Endodermal cell (in vitro differentiated cells): ENCODE measurements at regions not wholly inside any gene's neighbourhood (a gene's known extent, or its start where the extent isn't known, plus 50 kb on each side); places are given as distances from the start of the nearest gene placed in this dataset.

Experiments
- DNase-seq: peaks from one replicate; pipeline ENCODE4 v3.0.0-alpha.2; 2017
- H3K27ac ChIP-seq: 2 replicates; pipeline ENCODE4 v1.5.1; 2013; ENCODE audit warnings: mild to moderate bottlenecking, low read depth, low read length, moderate library complexity
- H3K27me3 ChIP-seq: 2 replicates; pipeline ENCODE4 v1.6.1; 2013; ENCODE audit warnings: mild to moderate bottlenecking, low read length, moderate library complexity; ENCODE audit not compliant: insufficient read depth, control insufficient read depth, poor library complexity, severe bottlenecking
- H3K36me3 ChIP-seq: 2 replicates; pipeline ENCODE4 v1.7.0; 2013; ENCODE audit warnings: mild to moderate bottlenecking, low read length, moderate library complexity; ENCODE audit not compliant: control insufficient read depth, insufficient read depth
- H3K4me1 ChIP-seq: one replicate; pipeline ENCODE4 v1.7.0; 2013; ENCODE audit warnings: low read length; ENCODE audit not compliant: control insufficient read depth, insufficient read depth
- H3K4me3 ChIP-seq: 2 replicates; pipeline ENCODE4 v1.5.1; 2013; ENCODE audit warnings: mild to moderate bottlenecking, low read length, moderate library complexity
- H3K9ac ChIP-seq: 2 replicates; pipeline ENCODE4 v1.6.1; 2013; ENCODE audit warnings: mild to moderate bottlenecking, low read length, moderate library complexity; ENCODE audit not compliant: poor library complexity, severe bottlenecking; ENCODE audit errors: extremely low read depth
- H3K9me3 ChIP-seq: 2 replicates; pipeline ENCODE4 v1.6.1; 2013; ENCODE audit warnings: mild to moderate bottlenecking, low read length, moderate library complexity; ENCODE audit not compliant: control insufficient read depth
- H3K27ac Mint-ChIP-seq: 2 replicates; pipeline ENCODE4 v1.8.0; 2020; ENCODE audit warnings: mixed read lengths
- H3K27me3 Mint-ChIP-seq: 2 replicates; pipeline ENCODE4 v1.8.0; 2021; ENCODE audit warnings: mild to moderate bottlenecking, mixed read lengths; ENCODE audit not compliant: insufficient read depth
- H3K36me3 Mint-ChIP-seq: 2 replicates; pipeline ENCODE4 v1.8.0; 2020; ENCODE audit warnings: low read depth, mixed read lengths
- H3K4me1 Mint-ChIP-seq: 2 replicates; pipeline ENCODE4 v1.8.0; 2020; ENCODE audit warnings: mixed read lengths
- H3K4me3 Mint-ChIP-seq: 2 replicates; pipeline ENCODE4 v1.8.0; 2020; ENCODE audit warnings: mild to moderate bottlenecking, moderate library complexity, mixed read lengths
- H3K9me3 Mint-ChIP-seq: 2 replicates; pipeline ENCODE4 v1.8.0; 2020; ENCODE audit warnings: mild to moderate bottlenecking, mixed read lengths
- CTCF ChIP-seq: fragments of 200-600 bp; sonication (generic); conservative IDR thresholded peaks from 2 replicates; pipeline ENCODE4 v1.5.0; 2021; ENCODE audit warnings: antibody characterized with exemption, mild to moderate bottlenecking
- WGBS, 2 experiments: methylation state at CpG; one replicate each; pipeline versions ENCODE4 v1.1.5 to v1.1.7; 2013; ENCODE audit warnings: missing lambda C conversion rate in 2 of 2, mixed read lengths in 1 of 2; ENCODE audit not compliant: insufficient coverage in 1 of 2, insufficient read length in 1 of 2; 5-methylcytosine and 5-hydroxymethylcytosine counted together

GRCh38 chr15:96406291-96406690, 75.8 kb downstream of the NR2F2 start:
- H3K4me3 Mint-ChIP-seq, result no peak overlapping the region
- H3K4me1 ChIP-seq, result peaks cover 3% of the 10 kb centered on the region
- no peaks in the 10 kb centered on the region for H3K9me3 Mint-ChIP-seq
- no peak for DNase-seq
- no peaks in the 10 kb centered on the region for H3K9me3 ChIP-seq
- no peak overlapping the region for H3K27ac ChIP-seq
- TF ChIP-seq CTCF, result no peak
- peaks cover 99% of the 10 kb centered on the region for H3K27me3 ChIP-seq
- H3K36me3 Mint-ChIP-seq, result no peaks in the 10 kb centered on the region
- H3K9ac ChIP-seq, result no peak overlapping the region
- peaks cover 98% of the 10 kb centered on the region for H3K27me3 Mint-ChIP-seq
- WGBS, 2 experiments, result 86 to 98% methylated on average over 2 of the region's 3 CpGs
- no peaks in the 10 kb centered on the region for H3K36me3 ChIP-seq
- no peak overlapping the region for H3K4me3 ChIP-seq
- H3K4me1 Mint-ChIP-seq, result peaks cover 4% of the 10 kb centered on the region
- H3K27ac Mint-ChIP-seq, result no peak overlapping the region

GRCh38 chr15:96406701-96407100, 76.2 kb downstream of the NR2F2 start:
- TF ChIP-seq CTCF, result no peak
- 64 to 70% methylated on average over 2 to 7 of the region's 7 CpGs for WGBS, 2 experiments
- no peak overlapping the region for H3K4me3 Mint-ChIP-seq
- Histone ChIP-seq H3K4me3 (no peak overlapping the region), H3K36me3 (no peaks in the 10 kb centered on the region), H3K9ac (no peak overlapping the region), H3K4me1 (peaks cover 3% of the 10 kb centered on the region), H3K9me3 (no peaks in the 10 kb centered on the region), H3K27ac (no peak overlapping the region), H3K27me3 (peaks cover 100% of the 10 kb centered on the region)
- H3K27ac Mint-ChIP-seq, result no peak overlapping the region
- no peak for DNase-seq
- no peaks in the 10 kb centered on the region for H3K9me3 Mint-ChIP-seq
- H3K27me3 Mint-ChIP-seq, result peaks cover 99% of the 10 kb centered on the region
- H3K36me3 Mint-ChIP-seq, result no peaks in the 10 kb centered on the region
- H3K4me1 Mint-ChIP-seq, result peaks cover 4% of the 10 kb centered on the region

- TF ChIP-seq CTCF, result no peak
- Histone ChIP-seq H3K27me3 (peaks cover 100% of the 10 kb centered on the region), H3K36me3 (no peaks in the 10 kb centered on the region), H3K4me3 (no peak overlapping the region), H3K27ac (no peak overlapping the region), H3K4me1 (peaks cover 3% of the 10 kb centered on the region), H3K9ac (no peak overlapping the region), H3K9me3 (no peaks in the 10 kb centered on the region)
- no peak for DNase-seq
- WGBS, 2 experiments, result 49% methylated on average over 2 of the region's 2 CpGs; no CpG with 5 or more reads in 1 of the 2 experiments
- H3K36me3 Mint-ChIP-seq, result no peaks in the 10 kb centered on the region
- H3K9me3 Mint-ChIP-seq, result no peaks in the 10 kb centered on the region
- no peak overlapping the region for H3K4me3 Mint-ChIP-seq
- peaks cover 4% of the 10 kb centered on the region for H3K4me1 Mint-ChIP-seq
- peaks cover 99% of the 10 kb centered on the region for H3K27me3 Mint-ChIP-seq
- no peak overlapping the region for H3K27ac Mint-ChIP-seq
These were observed 77.0 kb downstream of the NR2F2 start for GRCh38 chr15:96407482-96407881.
